ENCODE measurements at regions not wholly inside any gene's neighbourhood (a gene's known extent, or its start where the extent isn't known, plus 50 kb on each side); places are given as distances from the start of the nearest gene placed in this dataset.
"Not testable (repeated sequence)": the region's sequence is repeated elsewhere in the genome, so short reads cannot be mapped to it uniquely, and the experiment has no call there.

- not testable (repeated sequence) for DNase-seq
These were observed 726.1 kb upstream of the TPTE start for GRCh38 chr21:9795291-9795690.

- DNase-seq, result not testable (repeated sequence)
These were observed 725.1 kb upstream of the TPTE start for GRCh38 chr21:9796293-9796692.

GRCh38 chr21:9807675-9808074 lies 713.7 kb upstream of the TPTE start:
- not testable (repeated sequence) for DNase-seq

GRCh38 chr21:9811223-9812004 lies 710.0 kb upstream of the TPTE start:
- not testable (repeated sequence) for DNase-seq

GRCh38 chr21:9812507-9812906 lies 708.9 kb upstream of the TPTE start:
- DNase-seq, result not testable (repeated sequence)

GRCh38 chr21:9813894-9814814 lies 707.2 kb upstream of the TPTE start:
- DNase-seq, result not testable (repeated sequence)

GRCh38 chr21:9815181-9815789 lies 706.1 kb upstream of the TPTE start:
- DNase-seq, result not testable (repeated sequence)

GRCh38 chr21:9816734-9817334 lies 704.5 kb upstream of the TPTE start:
- not testable (repeated sequence) for DNase-seq

GRCh38 chr21:9817841-9818441 lies 703.4 kb upstream of the TPTE start:
- DNase-seq, result not testable (repeated sequence)

- DNase-seq, result not testable (repeated sequence)
These were observed 701.7 kb upstream of the TPTE start for GRCh38 chr21:9819549-9820192.

GRCh38 chr21:9820579-9820978 lies 700.8 kb upstream of the TPTE start:
- DNase-seq, result not testable (repeated sequence)

GRCh38 chr21:9821472-9821871 lies 699.9 kb upstream of the TPTE start:
- DNase-seq, result not testable (repeated sequence)

GRCh38 chr21:9822093-9822820 lies 699.1 kb upstream of the TPTE start:
- not testable (repeated sequence) for DNase-seq

GRCh38 chr21:9823197-9824157 lies 697.9 kb upstream of the TPTE start:
- not testable (repeated sequence) for DNase-seq

- not testable (repeated sequence) for DNase-seq
These were observed 690.6 kb upstream of the TPTE start for GRCh38 chr21:9830801-9831200.

- DNase-seq, result not testable (repeated sequence)
These were observed 688.6 kb upstream of the TPTE start for GRCh38 chr21:9832751-9833150.

GRCh38 chr21:9836547-9836946 lies 684.8 kb upstream of the TPTE start:
- DNase-seq, result not testable (repeated sequence)

- DNase-seq, result not testable (repeated sequence)
These were observed 684.4 kb upstream of the TPTE start for GRCh38 chr21:9837001-9837400.

- DNase-seq, result not testable (repeated sequence)
These were observed 683.9 kb upstream of the TPTE start for GRCh38 chr21:9837526-9837925.
